ENCODE measurements at regions not wholly inside any gene's neighbourhood (a gene's known extent, or its start where the extent isn't known, plus 50 kb on each side); places are given as distances from the start of the nearest gene placed in this dataset.

DNA sequence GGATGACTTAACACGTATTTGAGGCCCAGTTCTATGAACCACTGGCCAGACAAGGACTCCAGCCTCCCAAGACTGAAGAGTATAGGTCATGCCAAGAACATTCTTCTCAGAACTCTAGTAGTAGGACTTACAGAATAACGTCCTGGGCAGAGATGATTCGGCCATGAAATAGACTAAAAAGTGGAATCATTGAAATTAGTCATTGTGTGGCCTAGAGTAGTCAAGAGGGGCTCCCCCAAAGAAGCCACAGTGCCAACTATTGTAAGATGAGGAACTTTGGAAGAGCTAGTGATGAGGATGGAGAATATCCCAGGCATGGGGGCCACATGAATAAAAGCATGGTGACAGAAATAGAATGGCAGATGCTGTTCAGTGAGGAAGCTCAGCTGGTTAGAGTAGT is 101.1 kb downstream of the TRIB2 start:
- Histone ChIP-seq H3K36me3 (ENCODE audit: control insufficient read depth in 2 of 2, extremely low read depth in 1 of 2, insufficient read depth in 2 of 2, low read length in 2 of 2) (no peaks in the 10 kb centered on the region), H3K4me3 (ENCODE audit: control insufficient read depth in 2 of 3, extremely low read depth in 1 of 3, insufficient read depth in 2 of 3, low read depth in 1 of 3, low read length in 3 of 3) (no peak overlapping the region), H3K9ac (ENCODE audit: control insufficient read depth, extremely low read depth, insufficient read depth, low read length) (no peak overlapping the region), H3K9me1 (ENCODE audit: control insufficient read depth, extremely low read depth, insufficient read depth, low read length) (no peaks in the 10 kb centered on the region), H3K27me3 (ENCODE audit: control insufficient read depth, extremely low read depth, insufficient read depth, low read length) (no peaks in the 10 kb centered on the region), H2AFZ (ENCODE audit: control insufficient read depth, low read length) (no peak overlapping the region), H3K9me3 (ENCODE audit: control insufficient read depth, low read depth, low read length) (no peaks in the 10 kb centered on the region), H3K4me2 (ENCODE audit: control insufficient read depth, extremely low read depth, insufficient read depth, low read depth, low read length) (no peak overlapping the region), H4K20me1 (ENCODE audit: control insufficient read depth, extremely low read depth, insufficient read depth, low read length) (no peaks in the 10 kb centered on the region), H3K79me2 (ENCODE audit: control insufficient read depth, insufficient read depth, low read length) (no peaks in the 10 kb centered on the region), H3K27ac (ENCODE audit: control insufficient read depth, insufficient read depth, low read length) (no peak overlapping the region), H3K4me1 (ENCODE audit: control insufficient read depth, extremely low read depth, insufficient read depth, low read length) (peaks cover 25% of the 10 kb centered on the region)
- dilution Hi-C loops (cut with MboI; ENCODE audit: extremely low pct_ligation_motif_present, low sequenced_read_pairs) = no loop called here
- no peak for DNase-seq (ENCODE audit: low read depth, low spot score)
- no peak for FAIRE-seq
- TF ChIP-seq, protein P1, sequence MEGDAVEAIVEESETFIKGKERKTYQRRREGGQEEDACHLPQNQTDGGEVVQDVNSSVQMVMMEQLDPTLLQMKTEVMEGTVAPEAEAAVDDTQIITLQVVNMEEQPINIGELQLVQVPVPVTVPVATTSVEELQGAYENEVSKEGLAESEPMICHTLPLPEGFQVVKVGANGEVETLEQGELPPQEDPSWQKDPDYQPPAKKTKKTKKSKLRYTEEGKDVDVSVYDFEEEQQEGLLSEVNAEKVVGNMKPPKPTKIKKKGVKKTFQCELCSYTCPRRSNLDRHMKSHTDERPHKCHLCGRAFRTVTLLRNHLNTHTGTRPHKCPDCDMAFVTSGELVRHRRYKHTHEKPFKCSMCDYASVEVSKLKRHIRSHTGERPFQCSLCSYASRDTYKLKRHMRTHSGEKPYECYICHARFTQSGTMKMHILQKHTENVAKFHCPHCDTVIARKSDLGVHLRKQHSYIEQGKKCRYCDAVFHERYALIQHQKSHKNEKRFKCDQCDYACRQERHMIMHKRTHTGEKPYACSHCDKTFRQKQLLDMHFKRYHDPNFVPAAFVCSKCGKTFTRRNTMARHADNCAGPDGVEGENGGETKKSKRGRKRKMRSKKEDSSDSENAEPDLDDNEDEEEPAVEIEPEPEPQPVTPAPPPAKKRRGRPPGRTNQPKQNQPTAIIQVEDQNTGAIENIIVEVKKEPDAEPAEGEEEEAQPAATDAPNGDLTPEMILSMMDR (optimal IDR thresholded peaks at IDR 0.05 in 1 of 3, IDR thresholded peaks at IDR 0.05 in 1 of 3, conservative IDR thresholded peaks at IDR 0.05 in 1 of 3; ENCODE audit: extremely low read depth in 1 of 3, insufficient read depth in 2 of 3, low read length in 3 of 3) = no peak
- no peak for TF ChIP-seq EZH2 (IDR thresholded peaks at IDR 0.05; ENCODE audit: low read length)

DNA sequence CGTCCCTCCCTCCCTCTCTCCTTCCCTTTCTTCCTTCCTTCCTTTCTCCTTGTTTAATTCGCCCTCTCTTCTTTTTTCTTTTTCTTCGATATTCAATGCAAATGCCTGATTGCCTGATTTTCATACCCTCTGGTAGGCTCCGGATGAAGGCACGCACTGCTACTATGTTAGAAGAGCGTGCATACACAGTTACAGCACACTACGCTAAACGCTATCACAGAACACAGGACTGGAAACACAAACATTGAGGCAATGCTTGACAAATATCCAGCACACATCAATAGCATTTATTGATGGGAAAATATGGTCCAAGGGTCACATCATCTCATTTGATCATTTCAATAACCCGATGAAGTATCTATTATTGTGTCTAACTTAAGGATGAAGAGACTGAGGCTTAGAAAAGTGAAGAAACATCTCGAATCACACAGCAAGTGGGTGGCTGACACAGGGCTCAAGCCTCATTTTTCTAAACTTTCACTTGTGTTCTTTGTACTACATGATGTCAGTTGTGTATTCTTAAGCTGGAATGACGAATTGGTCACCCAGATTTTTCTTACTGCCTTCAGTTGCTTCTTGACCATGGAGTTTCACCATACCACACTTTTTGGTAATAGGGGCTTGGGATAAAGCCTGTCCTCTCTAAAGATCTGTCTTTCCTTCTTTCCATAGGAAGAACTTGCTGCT is 101.8 kb downstream of the TRIB2 start:
- no peaks in the 10 kb centered on the region for H3K9me3 ChIP-seq (ENCODE audit: control insufficient read depth, low read depth, low read length)
- dilution Hi-C loops (cut with MboI; ENCODE audit: extremely low pct_ligation_motif_present, low sequenced_read_pairs) = no loop called here
- H3K79me2 ChIP-seq (ENCODE audit: control insufficient read depth, insufficient read depth, low read length) = no peaks in the 10 kb centered on the region
- H3K4me1 ChIP-seq (ENCODE audit: control insufficient read depth, extremely low read depth, insufficient read depth, low read length) = peaks cover 25% of the 10 kb centered on the region
- H4K20me1 ChIP-seq (ENCODE audit: control insufficient read depth, extremely low read depth, insufficient read depth, low read length) = no peaks in the 10 kb centered on the region
- H3K9me1 ChIP-seq (ENCODE audit: control insufficient read depth, extremely low read depth, insufficient read depth, low read length) = no peaks in the 10 kb centered on the region
- no peaks in the 10 kb centered on the region for H3K36me3 ChIP-seq (ENCODE audit: control insufficient read depth in 2 of 2, extremely low read depth in 1 of 2, insufficient read depth in 2 of 2, low read length in 2 of 2)
- no peak overlapping the region for H3K4me3 ChIP-seq (ENCODE audit: control insufficient read depth in 2 of 3, extremely low read depth in 1 of 3, insufficient read depth in 2 of 3, low read depth in 1 of 3, low read length in 3 of 3)
- peak overlapping the region; percentile 44 for H2AFZ ChIP-seq (ENCODE audit: control insufficient read depth, low read length)
- TF ChIP-seq EZH2 (IDR thresholded peaks at IDR 0.05; ENCODE audit: low read length) = no peak
- TF ChIP-seq, protein P1 (optimal IDR thresholded peaks at IDR 0.05 in 1 of 3, IDR thresholded peaks at IDR 0.05 in 1 of 3, conservative IDR thresholded peaks at IDR 0.05 in 1 of 3; ENCODE audit: extremely low read depth in 1 of 3, insufficient read depth in 2 of 3, low read length in 3 of 3) = no peak
- peak overlapping the region; percentile 11 for H3K27ac ChIP-seq (ENCODE audit: control insufficient read depth, insufficient read depth, low read length)
- no peak overlapping the region for H3K9ac ChIP-seq (ENCODE audit: control insufficient read depth, extremely low read depth, insufficient read depth, low read length)
- no peak for FAIRE-seq
- no peaks in the 10 kb centered on the region for H3K27me3 ChIP-seq (ENCODE audit: control insufficient read depth, extremely low read depth, insufficient read depth, low read length)
- peak overlapping the region; percentile 5 for H3K4me2 ChIP-seq (ENCODE audit: control insufficient read depth, extremely low read depth, insufficient read depth, low read depth, low read length)
- no peak for DNase-seq (ENCODE audit: low read depth, low spot score)
